ENCODE measurements at regions not wholly inside any gene's neighbourhood (a gene's known extent, or its start where the extent isn't known, plus 50 kb on each side); places are given as distances from the start of the nearest gene placed in this dataset.

- no peak for ATAC-seq
- H3K27ac ChIP-seq (ENCODE audit: low read depth) = no peak overlapping the region
- no peak overlapping the region for H3K4me3 Mint-ChIP-seq
- H3K4me1 Mint-ChIP-seq = no peaks in the 10 kb centered on the region
- H3K27ac Mint-ChIP-seq = no peak overlapping the region
- H3K4me3 ChIP-seq = no peak overlapping the region
- no peak for DNase-seq (ENCODE audit: low spot score)
- peaks cover 8% of the 10 kb centered on the region; the same call in 2 of the 3 replicates for H3K36me3 Mint-ChIP-seq (ENCODE audit: low read depth)
- peaks cover 3% of the 10 kb centered on the region; the same call in 2 of the 3 replicates for H3K9me3 Mint-ChIP-seq
- H3K4me1 ChIP-seq (ENCODE audit: insufficient read depth) = no peaks in the 10 kb centered on the region
- H3K36me3 ChIP-seq (ENCODE audit: insufficient read depth) = no peaks in the 10 kb centered on the region
- TF ChIP-seq REST (IDR thresholded peaks at IDR 0.05; ENCODE audit: unreplicated experiment) (no peak), ZNF462 (CRISPR knock-in tag; IDR thresholded peaks at IDR 0.05) (no peak), ZNF114 (CRISPR knock-in tag; IDR thresholded peaks at IDR 0.05) (no peak), CTCF (conservative IDR thresholded peaks at IDR 0.05; ENCODE audit: low read depth in 2 of 2) (no peak), ETS1 (IDR thresholded peaks at IDR 0.05) (no peak), ZNF331 (CRISPR knock-in tag; IDR thresholded peaks at IDR 0.05; ENCODE audit: low read depth) (no peak), CREB1 (CRISPR knock-in tag; IDR thresholded peaks at IDR 0.05; ENCODE audit: low read depth) (no peak)
- no peaks in the 10 kb centered on the region for H4K20me1 ChIP-seq (replicated peaks; ENCODE audit: insufficient read depth)
- H2AFZ ChIP-seq = no peak overlapping the region
- H3K27me3 ChIP-seq (ENCODE audit: insufficient read depth) = no peaks in the 10 kb centered on the region
- no peaks in the 10 kb centered on the region for H3K79me2 ChIP-seq (replicated peaks; ENCODE audit: insufficient read depth)
- H3K4me2 ChIP-seq = no peak overlapping the region
- no peaks in the 10 kb centered on the region for H3K27me3 Mint-ChIP-seq (ENCODE audit: insufficient read depth, low read depth, poor library complexity)
- no peaks in the 10 kb centered on the region for H3K9me2 ChIP-seq (ENCODE audit: insufficient read depth)
- H3F3A ChIP-seq (replicated peaks; ENCODE audit: low read depth) = no peaks in the 10 kb centered on the region
Measured at GRCh38 chrX:91137883-91138282, 296.8 kb upstream of the PABPC5 start.

All from GM23338 (cell line).